ENCODE measurements at regions not wholly inside any gene's neighbourhood (a gene's known extent, or its start where the extent isn't known, plus 50 kb on each side); places are given as distances from the start of the nearest gene placed in this dataset.

DNA sequence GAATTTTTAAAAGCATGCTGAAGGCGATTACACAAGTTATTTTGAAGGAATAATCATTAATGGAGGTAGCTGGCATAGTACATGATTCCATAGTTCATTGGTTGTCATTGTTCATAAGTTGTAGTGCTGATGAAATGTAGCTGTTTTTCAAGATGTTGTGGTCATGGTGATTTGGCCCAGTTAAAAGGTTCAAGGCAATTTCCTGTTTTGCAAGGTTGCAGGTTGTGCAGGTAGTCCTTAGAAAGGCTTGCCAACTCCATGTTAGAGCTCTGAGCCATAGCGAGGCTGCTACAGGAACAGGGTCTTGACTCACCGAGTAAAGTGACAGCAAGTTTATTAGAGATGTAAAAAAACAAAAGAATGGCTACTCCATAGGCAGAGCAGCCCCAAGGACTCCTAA lies 95.8 kb upstream of the CHORDC1 start:
- H3K4me3 ChIP-seq (replicated peaks; ENCODE audit: insufficient read depth, low read length): no peak overlapping the region
- no peaks in the 10 kb centered on the region for H3K27me3 ChIP-seq (ENCODE audit: insufficient read depth, poor library complexity, severe bottlenecking)
- TF ChIP-seq, protein P1, sequence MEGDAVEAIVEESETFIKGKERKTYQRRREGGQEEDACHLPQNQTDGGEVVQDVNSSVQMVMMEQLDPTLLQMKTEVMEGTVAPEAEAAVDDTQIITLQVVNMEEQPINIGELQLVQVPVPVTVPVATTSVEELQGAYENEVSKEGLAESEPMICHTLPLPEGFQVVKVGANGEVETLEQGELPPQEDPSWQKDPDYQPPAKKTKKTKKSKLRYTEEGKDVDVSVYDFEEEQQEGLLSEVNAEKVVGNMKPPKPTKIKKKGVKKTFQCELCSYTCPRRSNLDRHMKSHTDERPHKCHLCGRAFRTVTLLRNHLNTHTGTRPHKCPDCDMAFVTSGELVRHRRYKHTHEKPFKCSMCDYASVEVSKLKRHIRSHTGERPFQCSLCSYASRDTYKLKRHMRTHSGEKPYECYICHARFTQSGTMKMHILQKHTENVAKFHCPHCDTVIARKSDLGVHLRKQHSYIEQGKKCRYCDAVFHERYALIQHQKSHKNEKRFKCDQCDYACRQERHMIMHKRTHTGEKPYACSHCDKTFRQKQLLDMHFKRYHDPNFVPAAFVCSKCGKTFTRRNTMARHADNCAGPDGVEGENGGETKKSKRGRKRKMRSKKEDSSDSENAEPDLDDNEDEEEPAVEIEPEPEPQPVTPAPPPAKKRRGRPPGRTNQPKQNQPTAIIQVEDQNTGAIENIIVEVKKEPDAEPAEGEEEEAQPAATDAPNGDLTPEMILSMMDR (IDR thresholded peaks at IDR 0.05; ENCODE audit: insufficient read depth, low read length): no peak
- TF ChIP-seq SPI1 (IDR thresholded peaks at IDR 0.05; ENCODE audit: borderline replicate concordance, low read depth) (no peak), POLR2AphosphoS5 (IDR thresholded peaks at IDR 0.05; ENCODE audit: low read depth) (no peak), GABPA (IDR thresholded peaks at IDR 0.05; ENCODE audit: low read depth) (no peak)
- TF ChIP-seq, protein P2, sequence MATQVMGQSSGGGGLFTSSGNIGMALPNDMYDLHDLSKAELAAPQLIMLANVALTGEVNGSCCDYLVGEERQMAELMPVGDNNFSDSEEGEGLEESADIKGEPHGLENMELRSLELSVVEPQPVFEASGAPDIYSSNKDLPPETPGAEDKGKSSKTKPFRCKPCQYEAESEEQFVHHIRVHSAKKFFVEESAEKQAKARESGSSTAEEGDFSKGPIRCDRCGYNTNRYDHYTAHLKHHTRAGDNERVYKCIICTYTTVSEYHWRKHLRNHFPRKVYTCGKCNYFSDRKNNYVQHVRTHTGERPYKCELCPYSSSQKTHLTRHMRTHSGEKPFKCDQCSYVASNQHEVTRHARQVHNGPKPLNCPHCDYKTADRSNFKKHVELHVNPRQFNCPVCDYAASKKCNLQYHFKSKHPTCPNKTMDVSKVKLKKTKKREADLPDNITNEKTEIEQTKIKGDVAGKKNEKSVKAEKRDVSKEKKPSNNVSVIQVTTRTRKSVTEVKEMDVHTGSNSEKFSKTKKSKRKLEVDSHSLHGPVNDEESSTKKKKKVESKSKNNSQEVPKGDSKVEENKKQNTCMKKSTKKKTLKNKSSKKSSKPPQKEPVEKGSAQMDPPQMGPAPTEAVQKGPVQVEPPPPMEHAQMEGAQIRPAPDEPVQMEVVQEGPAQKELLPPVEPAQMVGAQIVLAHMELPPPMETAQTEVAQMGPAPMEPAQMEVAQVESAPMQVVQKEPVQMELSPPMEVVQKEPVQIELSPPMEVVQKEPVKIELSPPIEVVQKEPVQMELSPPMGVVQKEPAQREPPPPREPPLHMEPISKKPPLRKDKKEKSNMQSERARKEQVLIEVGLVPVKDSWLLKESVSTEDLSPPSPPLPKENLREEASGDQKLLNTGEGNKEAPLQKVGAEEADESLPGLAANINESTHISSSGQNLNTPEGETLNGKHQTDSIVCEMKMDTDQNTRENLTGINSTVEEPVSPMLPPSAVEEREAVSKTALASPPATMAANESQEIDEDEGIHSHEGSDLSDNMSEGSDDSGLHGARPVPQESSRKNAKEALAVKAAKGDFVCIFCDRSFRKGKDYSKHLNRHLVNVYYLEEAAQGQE (IDR thresholded peaks at IDR 0.05; ENCODE audit: insufficient replicate concordance, low read depth): no peak
- no peak for DNase-seq (ENCODE audit: low read depth in 1 of 2, low spot score in 1 of 2)
- no peak overlapping the region for H3K27ac ChIP-seq (replicated peaks)

- Histone ChIP-seq H3K4me3 (replicated peaks; ENCODE audit: insufficient read depth, low read length) (no peak overlapping the region), H3K27me3 (ENCODE audit: insufficient read depth, poor library complexity, severe bottlenecking) (no peaks in the 10 kb centered on the region), H3K27ac (replicated peaks) (no peak overlapping the region)
- no peak for DNase-seq (ENCODE audit: low read depth in 1 of 2, low spot score in 1 of 2)
- TF ChIP-seq, protein P1 (IDR thresholded peaks at IDR 0.05; ENCODE audit: insufficient read depth, low read length): no peak
- no peak for TF ChIP-seq SPI1 (IDR thresholded peaks at IDR 0.05; ENCODE audit: borderline replicate concordance, low read depth)
- TF ChIP-seq, protein P2 (IDR thresholded peaks at IDR 0.05; ENCODE audit: insufficient replicate concordance, low read depth): no peak
Measured at GRCh38 chr11:90310210-90310609, 87.4 kb upstream of the CHORDC1 start.

- Histone ChIP-seq H3K27me3 (ENCODE audit: insufficient read depth, poor library complexity, severe bottlenecking) (no peaks in the 10 kb centered on the region), H3K4me3 (replicated peaks; ENCODE audit: insufficient read depth, low read length) (no peak overlapping the region), H3K27ac (replicated peaks) (no peak overlapping the region)
- DNase-seq (ENCODE audit: low read depth in 1 of 2, low spot score in 1 of 2): no peak
- no peak for TF ChIP-seq SPI1 (IDR thresholded peaks at IDR 0.05; ENCODE audit: borderline replicate concordance, low read depth)
- TF ChIP-seq, protein P1 (IDR thresholded peaks at IDR 0.05; ENCODE audit: insufficient read depth, low read length): no peak
- TF ChIP-seq, protein P2 (IDR thresholded peaks at IDR 0.05; ENCODE audit: insufficient replicate concordance, low read depth): no peak
Measured at GRCh38 chr11:90309693-90310092, 86.8 kb upstream of the CHORDC1 start.
